Nephron progenitor cell (in vitro differentiated cells): ENCODE measurements at regions not wholly inside any gene's neighbourhood (a gene's known extent, or its start where the extent isn't known, plus 50 kb on each side); places are given as distances from the start of the nearest gene placed in this dataset.

ENCODE experiments used
- DNase-seq: peaks from one replicate; pipeline ENCODE4 v3.0.0; 2021
- H3K27ac Mint-ChIP-seq: 2 replicates; pipeline ENCODE4 v1.8.0; 2021; ENCODE audit warnings: mild to moderate bottlenecking, moderate library complexity, mixed read lengths
- H3K27me3 Mint-ChIP-seq: 2 replicates; pipeline ENCODE4 v1.8.0; 2021; ENCODE audit warnings: mild to moderate bottlenecking, low read depth, mixed read lengths; ENCODE audit not compliant: poor library complexity
- H3K36me3 Mint-ChIP-seq: 2 replicates; pipeline ENCODE4 v1.8.0; 2021; ENCODE audit warnings: low read depth, mixed read lengths
- H3K4me1 Mint-ChIP-seq: 2 replicates; pipeline ENCODE4 v1.8.0; 2021; ENCODE audit warnings: mixed read lengths
- H3K4me3 Mint-ChIP-seq: 2 replicates; pipeline ENCODE4 v1.8.0; 2021; ENCODE audit warnings: mild to moderate bottlenecking, moderate library complexity, mixed read lengths
- H3K9me3 Mint-ChIP-seq: 2 replicates; pipeline ENCODE4 v1.8.0; 2021; ENCODE audit warnings: mild to moderate bottlenecking, moderate library complexity, mixed read lengths
- TF ChIP-seq, protein P1 (sequence below): fragments of 200-600 bp; sonication (generic); IDR thresholded peaks from 2 replicates; pipeline ENCODE4 v1.5.0; 2021; ENCODE audit warnings: antibody characterized with exemption

GRCh38 chr16:79728923-79729240 is 128.3 kb upstream of the MAF start:
- H3K4me1 Mint-ChIP-seq = no peaks in the 10 kb centered on the region

DNA sequence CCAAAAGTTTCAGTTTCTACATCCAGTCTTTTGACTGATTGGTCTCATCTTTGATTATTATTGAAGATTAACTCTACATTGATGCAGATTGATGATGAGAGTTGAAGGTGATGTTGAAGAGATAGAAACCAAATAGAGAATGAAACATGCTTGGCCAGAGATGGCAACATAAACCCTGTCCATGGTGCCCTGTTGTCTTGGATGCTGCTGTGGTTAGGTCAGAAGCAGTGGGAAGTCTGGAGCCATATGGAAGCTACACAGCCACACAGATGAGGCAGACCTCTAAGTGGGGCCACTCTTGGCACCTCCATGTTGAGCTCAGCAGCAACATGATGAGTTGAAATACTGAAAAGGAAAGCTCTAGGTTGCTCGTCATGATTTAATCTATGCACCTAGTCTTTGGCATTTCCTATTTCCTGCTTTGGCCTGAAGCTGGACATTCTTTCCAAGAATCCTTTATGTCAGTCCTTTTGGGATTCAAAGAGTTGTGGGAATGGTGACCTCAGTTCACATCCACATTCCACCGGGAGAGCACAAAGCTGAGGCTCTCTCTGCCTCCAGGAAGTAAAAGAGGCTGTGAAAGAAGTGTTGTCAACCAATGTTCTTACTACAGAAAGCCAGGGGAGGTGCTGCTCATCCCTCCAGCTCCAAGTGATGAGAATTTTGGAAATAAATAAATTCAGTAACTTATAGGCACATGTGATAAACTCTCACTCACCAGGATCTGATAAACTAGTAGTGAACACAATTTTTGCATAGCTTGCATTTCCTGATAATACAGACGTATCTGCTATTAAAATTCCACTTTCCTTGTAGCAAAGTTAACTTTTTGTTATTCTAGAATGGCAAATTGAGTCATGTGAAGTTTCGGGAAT is 127.7 kb upstream of the MAF start:
- no peak for DNase-seq
- no peaks in the 10 kb centered on the region for H3K36me3 Mint-ChIP-seq
- H3K4me3 Mint-ChIP-seq = no peak overlapping the region
- H3K27ac Mint-ChIP-seq = no peak overlapping the region
- H3K9me3 Mint-ChIP-seq = no peaks in the 10 kb centered on the region
- TF ChIP-seq, protein P1, sequence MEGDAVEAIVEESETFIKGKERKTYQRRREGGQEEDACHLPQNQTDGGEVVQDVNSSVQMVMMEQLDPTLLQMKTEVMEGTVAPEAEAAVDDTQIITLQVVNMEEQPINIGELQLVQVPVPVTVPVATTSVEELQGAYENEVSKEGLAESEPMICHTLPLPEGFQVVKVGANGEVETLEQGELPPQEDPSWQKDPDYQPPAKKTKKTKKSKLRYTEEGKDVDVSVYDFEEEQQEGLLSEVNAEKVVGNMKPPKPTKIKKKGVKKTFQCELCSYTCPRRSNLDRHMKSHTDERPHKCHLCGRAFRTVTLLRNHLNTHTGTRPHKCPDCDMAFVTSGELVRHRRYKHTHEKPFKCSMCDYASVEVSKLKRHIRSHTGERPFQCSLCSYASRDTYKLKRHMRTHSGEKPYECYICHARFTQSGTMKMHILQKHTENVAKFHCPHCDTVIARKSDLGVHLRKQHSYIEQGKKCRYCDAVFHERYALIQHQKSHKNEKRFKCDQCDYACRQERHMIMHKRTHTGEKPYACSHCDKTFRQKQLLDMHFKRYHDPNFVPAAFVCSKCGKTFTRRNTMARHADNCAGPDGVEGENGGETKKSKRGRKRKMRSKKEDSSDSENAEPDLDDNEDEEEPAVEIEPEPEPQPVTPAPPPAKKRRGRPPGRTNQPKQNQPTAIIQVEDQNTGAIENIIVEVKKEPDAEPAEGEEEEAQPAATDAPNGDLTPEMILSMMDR = no peak
- H3K27me3 Mint-ChIP-seq = peaks cover 14% of the 10 kb centered on the region
- H3K4me1 Mint-ChIP-seq = no peaks in the 10 kb centered on the region

More at GRCh38 chr16:79728923-79729240, 128.3 kb upstream of the MAF start:
- TF ChIP-seq, protein P1 = no peak
- DNase-seq = no peak
- no peaks in the 10 kb centered on the region for H3K9me3 Mint-ChIP-seq
- no peaks in the 10 kb centered on the region for H3K36me3 Mint-ChIP-seq
- no peak overlapping the region for H3K27ac Mint-ChIP-seq
- H3K27me3 Mint-ChIP-seq = peaks cover 10% of the 10 kb centered on the region
- H3K4me3 Mint-ChIP-seq = no peak overlapping the region

DNA sequence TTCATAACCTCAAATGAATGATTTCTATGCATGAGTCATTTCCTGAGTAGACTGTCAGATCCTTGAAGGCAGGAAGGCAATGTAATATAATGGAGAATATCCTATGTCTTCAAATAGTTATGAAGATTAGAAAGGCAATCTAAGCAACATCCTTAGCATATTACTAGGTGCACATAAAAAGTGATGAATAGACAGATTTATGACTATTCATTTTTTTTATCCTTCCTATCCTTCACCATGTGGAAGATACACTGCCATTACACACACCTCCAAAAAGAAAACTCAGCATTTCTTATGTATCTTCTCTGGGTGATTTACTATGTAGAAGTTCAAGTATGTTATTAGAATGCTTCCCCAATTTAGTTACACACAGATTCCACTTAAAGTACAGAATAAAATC is 126.4 kb upstream of the MAF start:
- H3K9me3 Mint-ChIP-seq = no peaks in the 10 kb centered on the region
- no peak for DNase-seq
- no peak overlapping the region for H3K27ac Mint-ChIP-seq
- peaks cover 6% of the 10 kb centered on the region for H3K36me3 Mint-ChIP-seq
- H3K4me3 Mint-ChIP-seq = no peak overlapping the region
- H3K27me3 Mint-ChIP-seq = peaks cover 19% of the 10 kb centered on the region
- no peaks in the 10 kb centered on the region for H3K4me1 Mint-ChIP-seq
- TF ChIP-seq, protein P1 = no peak

DNA sequence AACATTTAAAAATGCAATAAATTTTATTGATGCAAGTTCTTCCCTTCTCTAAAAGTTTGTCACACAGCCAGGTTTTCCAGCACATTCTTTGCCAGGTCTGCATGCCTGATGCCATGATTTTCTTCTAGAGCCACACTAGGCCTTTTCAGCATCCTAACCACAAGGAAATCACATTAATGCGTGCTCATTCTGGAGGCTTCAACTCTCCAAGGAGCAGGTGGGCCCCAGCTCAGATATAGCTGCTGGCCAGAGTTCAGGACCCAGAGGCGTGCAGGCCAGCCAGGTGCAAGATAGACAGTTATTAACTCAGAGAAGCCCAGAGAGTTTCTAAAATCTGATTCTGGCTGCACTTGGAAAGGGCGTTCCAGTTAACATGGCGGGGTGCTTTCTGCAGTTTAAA is 124.5 kb upstream of the MAF start:
- TF ChIP-seq, protein P1 = no peak
- no peak for DNase-seq
- H3K27me3 Mint-ChIP-seq = peaks cover 13% of the 10 kb centered on the region
- no peak overlapping the region for H3K27ac Mint-ChIP-seq
- H3K4me1 Mint-ChIP-seq = peaks cover 5% of the 10 kb centered on the region
- peaks cover 6% of the 10 kb centered on the region for H3K36me3 Mint-ChIP-seq
- H3K4me3 Mint-ChIP-seq = no peak overlapping the region
- H3K9me3 Mint-ChIP-seq = no peaks in the 10 kb centered on the region

- Mint-ChIP-seq H3K4me3 (no peak overlapping the region), H3K36me3 (peaks cover 6% of the 10 kb centered on the region), H3K9me3 (no peaks in the 10 kb centered on the region), H3K27me3 (peaks cover 13% of the 10 kb centered on the region), H3K27ac (no peak overlapping the region), H3K4me1 (peaks cover 5% of the 10 kb centered on the region)
- DNase-seq = no peak
- TF ChIP-seq, protein P1 = no peak
These were observed 123.1 kb upstream of the MAF start for GRCh38 chr16:79723583-79724168.
